DND-41 (cell line): ENCODE measurements at regions not wholly inside any gene's neighbourhood (a gene's known extent, or its start where the extent isn't known, plus 50 kb on each side); places are given as distances from the start of the nearest gene placed in this dataset.

ENCODE experiments used
- EZH2 ChIP-seq: IDR thresholded peaks from 3 replicates; pipeline ENCODE4 v1.6.1; 2012; ENCODE audit warnings: borderline replicate concordance, low read depth, mild to moderate bottlenecking, moderate library complexity, low read length, inconsistent platforms; ENCODE audit not compliant: severe bottlenecking
- TF ChIP-seq, protein P1 (sequence below): IDR thresholded peaks from 2 replicates; pipeline ENCODE4 v1.5.1; 2012; ENCODE audit warnings: borderline replicate concordance, low read length, moderate library complexity, mild to moderate bottlenecking; ENCODE audit not compliant: poor library complexity, severe bottlenecking; ENCODE audit errors: extremely low read depth

DNA sequence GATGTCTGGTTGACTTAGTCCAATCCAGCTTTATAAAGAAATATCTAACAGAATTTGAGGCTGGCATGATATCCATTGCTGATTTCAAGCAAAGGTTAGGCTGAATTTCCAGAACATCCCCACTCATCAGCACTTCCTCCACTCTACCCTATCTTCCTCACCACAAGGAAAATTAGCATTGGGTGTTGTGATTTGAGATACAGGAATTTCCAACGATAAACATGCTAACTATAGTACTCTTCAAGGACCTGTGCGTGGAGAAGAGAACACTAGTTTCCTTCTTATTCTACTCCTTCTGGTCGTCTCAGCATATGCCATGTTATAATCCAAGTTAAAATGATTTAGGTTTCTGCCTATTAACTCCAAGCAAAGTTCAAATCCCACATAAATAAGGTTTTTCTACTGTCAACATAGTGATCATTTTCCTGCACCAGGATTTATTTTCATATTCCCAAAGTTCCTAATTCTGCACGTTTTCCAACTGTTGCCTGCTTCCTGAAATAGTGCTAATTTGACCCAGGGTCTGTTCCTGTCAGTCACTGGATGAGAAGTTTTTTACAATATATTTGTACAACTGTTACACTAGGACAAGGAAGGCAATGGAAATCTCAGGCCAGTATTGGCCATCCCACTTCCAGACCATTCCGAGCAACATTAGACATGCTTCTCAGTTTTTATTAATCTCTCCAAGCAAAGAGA is 177.6 kb upstream of the EDNRA start:
- TF ChIP-seq, protein P1, sequence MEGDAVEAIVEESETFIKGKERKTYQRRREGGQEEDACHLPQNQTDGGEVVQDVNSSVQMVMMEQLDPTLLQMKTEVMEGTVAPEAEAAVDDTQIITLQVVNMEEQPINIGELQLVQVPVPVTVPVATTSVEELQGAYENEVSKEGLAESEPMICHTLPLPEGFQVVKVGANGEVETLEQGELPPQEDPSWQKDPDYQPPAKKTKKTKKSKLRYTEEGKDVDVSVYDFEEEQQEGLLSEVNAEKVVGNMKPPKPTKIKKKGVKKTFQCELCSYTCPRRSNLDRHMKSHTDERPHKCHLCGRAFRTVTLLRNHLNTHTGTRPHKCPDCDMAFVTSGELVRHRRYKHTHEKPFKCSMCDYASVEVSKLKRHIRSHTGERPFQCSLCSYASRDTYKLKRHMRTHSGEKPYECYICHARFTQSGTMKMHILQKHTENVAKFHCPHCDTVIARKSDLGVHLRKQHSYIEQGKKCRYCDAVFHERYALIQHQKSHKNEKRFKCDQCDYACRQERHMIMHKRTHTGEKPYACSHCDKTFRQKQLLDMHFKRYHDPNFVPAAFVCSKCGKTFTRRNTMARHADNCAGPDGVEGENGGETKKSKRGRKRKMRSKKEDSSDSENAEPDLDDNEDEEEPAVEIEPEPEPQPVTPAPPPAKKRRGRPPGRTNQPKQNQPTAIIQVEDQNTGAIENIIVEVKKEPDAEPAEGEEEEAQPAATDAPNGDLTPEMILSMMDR = no peak
- TF ChIP-seq EZH2 = no peak
